ENCODE measurements at regions not wholly inside any gene's neighbourhood (a gene's known extent, or its start where the extent isn't known, plus 50 kb on each side); places are given as distances from the start of the nearest gene placed in this dataset.

- no peak for DNase-seq
These were observed 758.3 kb downstream of the HDGFL1 start for GRCh38 chr6:23327621-23328020.

GRCh38 chr6:23329086-23329485, 759.7 kb downstream of the HDGFL1 start:
- no peak for DNase-seq

GRCh38 chr6:23330632-23331031, 761.3 kb downstream of the HDGFL1 start:
- DNase-seq = no peak

GRCh38 chr6:23334360-23334759, 765.0 kb downstream of the HDGFL1 start:
- no peak for DNase-seq

DNA sequence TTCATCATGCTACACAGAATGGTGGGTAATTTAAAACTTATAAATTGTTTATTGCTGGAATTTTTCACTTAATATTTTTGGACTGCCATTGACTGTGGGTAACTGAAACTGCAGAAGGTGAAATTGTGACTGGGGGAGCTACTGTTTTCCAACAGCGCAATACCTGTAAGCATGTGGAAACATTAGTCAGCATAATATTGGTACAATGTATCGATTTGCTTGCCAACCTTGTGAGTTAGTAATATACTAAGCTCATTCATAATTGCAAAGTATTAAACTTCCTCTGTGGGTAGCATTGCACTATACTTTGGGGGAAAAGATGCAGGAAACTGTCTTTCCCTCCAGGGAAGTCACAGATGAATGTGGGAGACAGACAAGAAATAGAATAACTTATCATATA, 766.5 kb downstream of the HDGFL1 start:
- DNase-seq = no peak

GRCh38 chr6:23339268-23339667, 769.9 kb downstream of the HDGFL1 start:
- no peak for DNase-seq

DNA sequence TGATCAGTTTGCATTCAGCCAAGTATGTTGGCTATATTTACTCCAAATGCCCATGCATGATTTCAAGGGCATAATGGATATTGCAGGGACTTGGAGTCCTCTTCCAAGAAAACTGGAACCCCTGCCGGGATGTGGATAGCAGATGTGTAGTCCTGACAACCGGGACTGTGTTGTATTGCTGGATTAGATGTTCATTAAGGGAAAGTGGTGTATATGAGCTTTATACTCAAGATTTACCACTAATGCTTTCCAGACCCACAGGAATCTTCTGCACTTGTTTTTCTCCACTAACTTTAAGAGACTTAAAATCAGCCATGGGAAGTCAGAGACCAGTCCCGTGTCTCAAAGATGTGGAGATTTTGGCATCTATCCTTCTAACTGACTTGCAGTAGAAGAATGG, 770.9 kb downstream of the HDGFL1 start:
- no peak for DNase-seq

DNA sequence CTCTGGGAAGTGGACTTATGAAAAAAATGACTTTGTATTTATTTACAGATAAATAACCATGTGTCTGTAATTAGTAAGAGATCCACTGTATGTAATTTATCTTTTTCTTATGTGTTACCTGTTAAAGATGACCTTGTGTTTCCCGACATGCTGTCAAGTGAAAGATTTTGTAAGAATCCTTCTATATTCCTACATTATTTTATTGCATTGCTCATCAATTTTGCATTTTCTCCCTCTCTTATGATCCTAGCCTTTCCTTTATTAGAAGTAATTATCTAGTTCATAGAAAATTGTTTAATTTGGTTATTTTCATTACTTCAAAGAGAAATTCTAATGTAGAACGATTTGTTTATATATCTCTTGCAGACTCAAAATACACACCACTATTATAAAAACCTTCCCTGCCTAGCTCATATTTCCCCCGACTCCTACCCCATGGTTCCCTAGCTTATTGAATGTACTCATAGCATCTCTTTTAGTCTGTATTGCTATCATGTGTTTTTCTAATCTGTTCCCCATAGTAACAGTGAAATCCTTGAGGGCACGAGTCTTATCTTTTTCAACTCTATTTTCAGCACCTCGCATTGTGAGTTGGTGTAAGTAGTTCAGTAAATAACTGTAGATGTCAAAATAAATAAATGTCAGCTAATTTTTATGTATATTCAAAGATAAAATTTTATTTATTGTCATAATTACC, 774.4 kb downstream of the HDGFL1 start:
- no peak for DNase-seq

DNA sequence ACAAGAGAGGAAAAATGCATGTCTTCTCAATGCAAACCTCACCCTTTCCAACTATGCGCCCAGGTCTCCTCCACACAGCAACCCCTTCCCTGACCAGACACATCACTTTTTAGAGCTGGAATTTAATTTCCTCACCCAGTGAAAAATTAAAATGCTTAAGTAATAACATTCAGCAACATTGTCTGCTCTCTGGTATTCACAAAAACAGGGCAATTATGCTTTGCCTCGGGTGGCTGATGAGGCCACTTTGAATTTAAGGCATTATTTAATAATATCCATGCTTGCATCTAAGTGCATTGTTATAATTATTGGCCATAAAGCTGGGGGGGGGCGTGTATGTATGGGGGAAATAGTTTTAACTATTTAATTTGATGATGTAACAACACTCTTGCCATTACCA, 777.8 kb upstream of the NRSN1 start:
- DNase-seq = no peak

- DNase-seq = peak; percentile 78
These were observed 776.4 kb upstream of the NRSN1 start for GRCh38 chr6:23349521-23350147.

DNA sequence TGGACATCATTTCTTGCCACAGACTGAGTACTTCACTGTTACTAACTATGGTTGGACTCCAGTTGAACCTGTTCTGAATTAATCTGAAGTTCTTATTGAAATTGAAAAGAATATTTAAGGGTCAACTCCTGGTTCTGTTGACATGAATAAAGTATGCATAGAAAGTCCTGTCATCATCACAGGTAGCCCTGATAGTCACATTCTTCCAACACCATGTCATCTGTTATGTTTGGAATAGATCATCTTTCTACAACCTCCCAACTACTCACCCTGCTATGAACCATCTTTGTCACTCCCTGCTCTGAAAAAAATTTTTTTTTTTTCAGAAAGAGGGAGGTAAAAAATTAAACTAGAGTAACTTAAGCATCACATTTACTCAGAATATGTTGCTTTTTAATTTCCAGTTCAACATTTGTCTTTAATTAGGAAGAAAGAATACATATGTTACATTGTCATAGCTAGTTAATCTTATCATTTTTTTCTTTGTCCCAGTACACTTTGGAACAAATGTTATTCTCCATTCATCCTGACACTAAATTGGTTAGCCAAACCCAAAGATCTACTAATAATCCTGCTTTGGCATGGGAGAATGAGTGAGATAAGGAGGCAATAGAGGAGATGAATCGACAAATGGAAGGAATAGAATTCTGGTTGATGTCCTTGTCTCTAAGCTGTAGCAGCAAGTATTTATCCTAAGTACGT, 775.1 kb upstream of the NRSN1 start:
- DNase-seq = no peak

DNA sequence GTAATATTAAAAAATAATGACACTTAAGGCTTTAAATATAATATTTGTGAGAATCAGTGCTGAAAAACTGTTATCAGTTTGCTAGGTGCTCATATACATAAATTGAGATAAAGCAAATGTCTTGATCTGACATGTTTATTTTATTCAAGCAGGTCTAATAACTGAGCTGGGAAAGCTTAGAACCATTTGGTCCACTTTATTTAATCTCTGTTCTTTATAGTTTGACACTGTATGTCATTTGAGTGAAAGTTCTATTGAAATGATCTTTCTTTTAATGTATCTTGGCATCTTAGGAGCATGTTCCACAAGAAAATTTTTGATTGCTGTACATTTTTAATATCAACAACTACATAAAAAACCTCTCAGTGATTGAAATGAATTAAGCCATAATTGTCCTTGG, 772.0 kb upstream of the NRSN1 start:
- no peak for DNase-seq

DNA sequence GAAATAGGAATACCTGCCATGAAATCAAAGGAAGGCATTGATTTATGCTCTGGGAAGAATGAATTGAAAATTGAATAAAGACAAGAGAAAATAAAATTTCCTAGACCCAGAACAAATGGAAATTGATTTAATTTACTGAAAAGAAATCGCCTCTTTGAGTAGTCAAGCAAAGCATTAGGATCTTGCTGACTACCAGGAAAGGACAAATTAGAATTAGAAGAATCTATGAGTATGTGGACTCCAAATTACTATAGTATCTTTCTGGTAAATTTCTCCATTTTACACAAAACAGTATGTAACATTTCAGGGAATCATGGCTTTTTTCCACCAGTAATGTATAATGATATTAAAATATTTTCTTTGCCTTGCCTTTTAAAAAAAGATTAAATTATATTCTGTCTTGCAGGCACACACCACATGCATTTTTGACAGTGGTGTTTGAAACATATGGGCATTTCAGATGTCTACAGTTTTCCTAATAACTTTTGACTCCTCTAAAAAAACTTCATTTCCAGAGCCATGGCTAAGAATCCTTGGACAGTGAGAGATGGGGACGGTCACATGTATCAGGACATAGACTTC, 768.7 kb upstream of the NRSN1 start:
- DNase-seq = no peak

DNA sequence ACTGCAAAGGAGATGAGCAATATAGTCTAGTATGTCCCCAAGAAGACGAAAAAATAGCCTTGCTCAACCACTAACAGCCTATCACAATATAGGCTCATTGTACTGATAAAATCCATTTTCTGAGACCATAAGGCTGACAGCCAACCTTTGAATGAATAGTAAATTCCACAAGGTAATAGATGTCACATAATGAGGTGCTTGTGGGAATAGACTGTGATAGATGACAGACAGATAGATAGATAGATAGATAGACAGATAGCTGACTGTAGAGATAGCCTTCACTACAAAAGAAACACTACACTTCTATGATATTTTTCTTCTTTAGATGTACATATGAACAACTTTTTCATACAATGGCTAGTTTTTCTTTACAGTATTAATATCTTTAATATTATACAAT, 760.3 kb upstream of the NRSN1 start:
- no peak for DNase-seq

- no peak for DNase-seq
These were observed 758.7 kb upstream of the NRSN1 start for GRCh38 chr6:23367311-23367710.

DNA sequence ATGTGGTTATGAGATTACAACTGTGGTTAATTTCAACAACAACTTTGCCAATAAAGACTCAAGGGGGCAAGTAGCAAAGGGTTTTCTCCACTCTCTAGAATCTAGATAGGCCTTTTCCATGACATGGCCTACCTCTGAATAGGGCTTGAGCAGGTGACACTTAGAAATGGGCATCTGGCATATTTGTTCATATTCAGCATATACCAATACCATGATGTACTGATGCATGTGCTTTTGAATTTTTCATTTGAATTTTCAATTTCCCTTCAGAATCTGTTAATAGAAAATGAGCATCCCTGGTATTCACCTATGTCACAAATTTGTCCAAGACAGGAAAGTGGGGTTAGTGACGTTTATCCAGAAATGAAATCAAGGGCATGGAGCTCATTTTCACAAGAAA, 757.5 kb upstream of the NRSN1 start:
- no peak for DNase-seq

- DNase-seq = no peak
These were observed 756.0 kb upstream of the NRSN1 start for GRCh38 chr6:23370051-23370450.

- DNase-seq = no peak
These were observed 754.7 kb upstream of the NRSN1 start for GRCh38 chr6:23371132-23371915.

DNA sequence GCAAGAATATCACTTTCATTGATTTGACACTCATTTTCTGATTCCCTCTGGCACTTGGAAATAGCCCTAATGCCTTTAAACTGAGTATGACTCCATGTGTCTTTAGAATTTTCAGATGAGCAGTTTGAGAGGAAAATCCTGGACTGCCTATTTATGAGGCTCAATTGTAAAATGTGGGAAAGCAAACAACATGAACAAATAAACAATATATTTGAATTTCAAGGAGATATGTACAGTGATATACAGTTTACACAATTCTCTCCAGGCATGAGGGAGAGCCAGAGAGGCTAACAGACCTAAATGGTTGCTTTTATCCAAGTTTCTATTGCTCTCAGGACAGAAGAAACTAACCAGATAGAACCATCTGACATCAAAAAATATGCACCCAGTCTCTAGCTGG, 748.2 kb upstream of the NRSN1 start:
- DNase-seq = no peak

DNA sequence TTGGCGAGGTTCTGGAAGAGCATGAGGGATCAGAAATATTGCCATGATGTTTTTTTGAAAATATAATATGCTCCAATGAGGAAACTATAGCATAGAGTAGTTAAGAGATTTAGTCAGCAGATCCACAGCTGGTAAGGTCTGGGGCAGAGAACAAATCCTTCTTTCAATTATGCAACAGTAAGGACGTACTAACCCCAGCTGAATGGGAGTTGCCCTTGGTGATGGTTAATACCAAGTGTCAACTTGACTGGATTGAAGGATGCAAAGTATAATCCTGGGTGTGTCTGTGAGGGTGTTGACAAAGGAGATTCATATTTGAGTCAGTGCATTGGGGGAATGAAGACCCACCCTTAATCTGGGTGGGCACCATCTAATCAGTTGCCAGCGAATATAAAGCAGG, 745.5 kb upstream of the NRSN1 start:
- DNase-seq = no peak

- DNase-seq = no peak
These were observed 737.8 kb upstream of the NRSN1 start for GRCh38 chr6:23388086-23388783.

GRCh38 chr6:23389386-23389785, 736.6 kb upstream of the NRSN1 start:
- DNase-seq = no peak

- DNase-seq = no peak
These were observed 735.8 kb upstream of the NRSN1 start for GRCh38 chr6:23390221-23390620.

All from DMS153 (cell line).